IPS DF 4.7 (cell line): ENCODE measurements at regions not wholly inside any gene's neighbourhood (a gene's known extent, or its start where the extent isn't known, plus 50 kb on each side); places are given as distances from the start of the nearest gene placed in this dataset.
"Not testable (repeated sequence)": the region's sequence is repeated elsewhere in the genome, so short reads cannot be mapped to it uniquely, and the experiment has no call there.

Experiments used
- DNase-seq: peaks from one replicate; pipeline ENCODE4 v3.0.0-alpha.2; 2013; ENCODE audit warnings: low spot score; ENCODE audit errors: extremely low read depth

DNA sequence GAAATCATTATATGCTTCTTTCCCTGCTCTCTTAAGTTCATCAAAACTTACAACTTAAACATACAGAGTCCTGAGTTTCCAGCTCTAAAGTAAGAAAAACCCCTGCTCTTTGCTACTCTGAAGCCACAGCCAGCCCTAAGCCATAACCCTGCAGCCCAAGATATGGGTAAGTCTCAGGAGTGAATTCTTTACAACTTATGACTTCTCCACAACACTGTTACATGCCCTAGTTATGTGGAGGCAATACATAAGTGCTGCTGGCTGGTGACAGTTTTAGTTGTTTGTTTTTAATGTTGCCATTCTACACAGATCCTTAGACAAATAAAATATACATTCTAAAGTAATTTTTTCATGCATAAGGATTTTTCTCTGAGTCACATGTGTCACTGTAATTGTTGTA is 100.2 kb downstream of the FBXO8 start:
- DNase-seq, result no peak

DNA sequence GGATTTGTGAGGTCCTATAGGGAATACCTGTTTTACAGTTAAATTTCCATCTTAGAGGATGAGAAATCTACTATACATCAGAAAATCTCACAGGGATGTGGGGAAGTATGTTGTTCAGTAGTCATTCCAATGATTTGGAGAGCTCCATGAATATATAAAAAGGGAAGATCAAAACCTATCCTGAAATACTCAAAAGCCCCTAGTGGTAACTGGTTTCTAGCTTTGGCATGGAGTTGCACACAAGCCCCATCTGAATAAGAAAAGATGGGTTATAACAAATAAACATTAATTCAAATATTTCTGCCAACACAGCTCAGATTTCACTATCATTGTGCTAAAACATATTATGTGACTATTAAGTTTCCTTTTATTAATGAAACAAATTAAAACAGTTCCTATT is 101.6 kb downstream of the FBXO8 start:
- no peak for DNase-seq

DNA sequence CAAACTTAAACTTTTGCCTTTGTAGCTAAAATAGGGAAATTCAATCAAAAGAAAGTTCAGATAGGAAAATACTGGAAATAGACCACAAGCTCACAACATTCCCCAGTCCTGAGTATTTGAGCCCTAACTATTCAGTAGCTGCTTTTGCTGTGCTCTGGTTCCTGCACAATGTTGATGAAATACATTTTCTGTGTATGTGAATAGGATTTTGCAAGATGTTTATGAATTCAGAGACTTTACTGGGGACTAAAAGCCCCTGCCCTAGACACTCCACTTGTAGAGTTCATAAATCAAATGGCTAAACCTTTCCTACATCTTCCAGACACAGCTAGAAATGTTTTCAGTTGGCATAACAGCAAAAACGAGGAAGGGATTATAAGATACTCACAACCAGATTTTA is 105.9 kb downstream of the FBXO8 start:
- no peak for DNase-seq

DNA sequence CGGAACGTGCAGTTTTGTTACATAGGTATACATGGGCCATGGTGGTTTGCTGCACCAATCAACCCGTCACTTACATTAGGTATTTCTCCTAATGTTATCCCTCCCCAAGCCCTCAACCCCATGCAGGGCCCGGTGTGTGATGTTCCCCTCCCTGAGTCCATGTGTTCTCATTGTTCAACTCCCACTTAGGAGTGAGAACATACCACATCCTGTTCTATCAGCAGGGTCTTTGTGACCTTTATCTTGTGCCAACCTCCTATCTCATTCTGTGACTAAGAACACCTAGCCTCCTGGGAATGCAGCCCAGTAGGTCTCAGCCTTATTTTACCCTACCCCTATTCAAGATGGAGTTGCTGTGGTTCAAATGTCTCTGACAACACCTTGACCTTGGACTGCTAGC is 107.6 kb downstream of the FBXO8 start:
- DNase-seq, result not testable (repeated sequence)

DNA sequence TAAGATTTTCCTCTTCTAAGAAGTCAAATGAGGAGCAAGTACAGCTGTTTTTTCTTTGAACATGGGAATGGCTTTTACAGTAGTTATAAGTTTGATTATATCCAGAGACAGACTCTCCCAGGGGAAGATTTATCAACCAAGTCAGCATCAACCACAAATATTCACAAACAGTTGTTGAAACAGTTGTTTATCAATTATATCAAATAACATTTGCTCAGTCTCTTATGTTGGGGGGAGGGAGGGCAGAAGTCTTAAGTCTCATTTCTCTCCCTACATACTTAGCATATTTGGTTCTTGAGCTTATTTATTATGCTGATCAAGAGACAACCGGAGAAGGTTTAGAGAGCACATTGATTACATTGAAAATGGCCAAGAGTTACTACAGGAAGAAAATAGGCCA is 110.1 kb downstream of the FBXO8 start:
- no peak for DNase-seq

DNA sequence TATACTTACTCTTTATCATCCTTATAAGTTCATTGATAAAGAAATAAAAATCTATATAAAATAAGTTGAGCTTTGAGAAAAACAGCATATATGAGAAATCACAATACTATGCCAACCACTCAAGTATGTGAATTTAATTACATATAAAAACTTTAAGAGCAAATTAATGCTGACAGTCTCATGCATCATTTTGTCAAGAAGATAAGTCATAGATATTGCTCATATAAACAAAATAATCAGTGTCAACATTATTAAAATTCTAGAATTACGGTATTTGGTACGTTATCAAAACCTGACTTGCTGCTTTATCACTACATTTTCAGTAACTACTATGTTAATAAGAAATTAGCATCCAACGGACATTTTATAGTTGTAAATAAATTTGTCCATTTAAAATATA is 111.2 kb downstream of the FBXO8 start:
- no peak for DNase-seq

- no peak for DNase-seq
Measured at GRCh38 chr4:174170906-174171305, 112.6 kb downstream of the FBXO8 start.

DNA sequence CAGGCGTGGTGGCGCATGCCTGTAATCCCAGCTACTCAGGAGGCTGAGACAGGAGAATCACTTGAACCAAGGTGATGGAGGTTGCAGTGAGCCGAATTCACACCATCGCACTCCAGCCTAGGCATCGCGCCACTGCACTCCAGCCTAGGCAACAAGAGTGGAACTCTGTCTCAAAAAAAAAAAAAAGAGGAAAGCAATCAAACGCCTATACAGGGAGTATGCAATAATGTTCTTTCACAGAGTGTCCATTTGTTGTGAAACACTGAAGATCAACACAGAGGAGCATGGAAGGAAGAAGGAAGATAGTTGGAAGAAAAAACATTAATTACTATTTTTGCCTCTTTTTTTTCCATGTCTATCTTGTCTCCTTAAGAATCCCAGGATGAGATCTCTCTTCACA is 113.4 kb downstream of the FBXO8 start:
- no peak for DNase-seq

DNA sequence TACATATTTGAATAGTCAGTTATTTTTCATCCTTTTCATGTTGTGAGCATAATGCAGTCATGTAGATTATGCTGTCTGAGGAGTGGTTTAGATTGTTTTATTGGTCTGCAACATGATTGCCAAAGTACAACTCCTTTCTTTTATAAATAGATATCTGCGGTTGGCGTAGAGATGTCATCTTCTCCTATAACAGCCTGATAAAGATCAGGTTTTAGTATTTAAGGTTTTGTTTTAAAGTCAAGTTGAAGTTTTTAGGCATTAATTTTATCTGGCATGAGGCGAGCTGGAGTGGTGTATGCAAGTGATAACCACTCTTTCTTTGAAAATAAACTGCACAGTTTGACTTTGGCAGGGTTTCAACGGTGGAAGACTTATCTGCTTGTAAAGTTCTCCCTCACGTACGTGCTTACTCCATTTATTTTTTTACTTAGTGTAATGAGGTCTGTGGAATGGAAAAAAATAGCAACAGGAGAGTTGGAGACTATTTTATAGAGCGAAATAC is 126.3 kb downstream of the FBXO8 start:
- no peak for DNase-seq

GRCh38 chr4:174156239-174156826 is 127.1 kb downstream of the FBXO8 start:
- DNase-seq, result no peak

DNA sequence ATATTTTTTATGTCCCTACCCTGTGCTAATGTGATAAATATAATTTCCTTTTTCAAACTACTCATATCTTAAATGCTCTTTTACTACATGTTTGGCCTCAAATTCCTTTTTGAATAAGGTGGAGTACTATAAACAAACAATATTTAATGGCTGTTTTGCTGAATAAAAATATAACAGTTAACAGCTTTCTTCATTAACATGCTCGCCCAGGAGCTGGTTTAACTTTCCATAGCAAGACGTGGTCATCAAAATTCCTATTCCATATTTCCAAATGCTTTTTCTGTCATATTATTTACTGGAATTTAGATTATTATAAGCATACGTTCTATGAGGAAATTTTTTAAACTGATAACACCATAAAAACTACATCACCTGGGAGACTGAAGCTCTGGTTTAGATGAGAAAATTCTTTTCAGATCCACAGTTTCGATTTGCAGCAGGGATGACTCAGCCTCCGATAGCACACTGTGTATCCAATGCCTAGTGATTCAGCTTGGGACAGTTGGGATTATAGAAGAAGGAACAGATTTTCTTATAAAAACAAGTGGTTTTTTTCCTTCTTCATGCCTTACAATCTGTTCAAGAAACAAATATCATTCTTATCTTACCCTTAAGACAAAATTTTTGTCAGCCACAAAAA is 129.1 kb downstream of the FBXO8 start:
- no peak for DNase-seq

- no peak for DNase-seq
Measured at GRCh38 chr4:174152717-174153466, 130.6 kb downstream of the FBXO8 start.

GRCh38 chr4:174147863-174148262 is 135.6 kb downstream of the FBXO8 start:
- no peak for DNase-seq

DNA sequence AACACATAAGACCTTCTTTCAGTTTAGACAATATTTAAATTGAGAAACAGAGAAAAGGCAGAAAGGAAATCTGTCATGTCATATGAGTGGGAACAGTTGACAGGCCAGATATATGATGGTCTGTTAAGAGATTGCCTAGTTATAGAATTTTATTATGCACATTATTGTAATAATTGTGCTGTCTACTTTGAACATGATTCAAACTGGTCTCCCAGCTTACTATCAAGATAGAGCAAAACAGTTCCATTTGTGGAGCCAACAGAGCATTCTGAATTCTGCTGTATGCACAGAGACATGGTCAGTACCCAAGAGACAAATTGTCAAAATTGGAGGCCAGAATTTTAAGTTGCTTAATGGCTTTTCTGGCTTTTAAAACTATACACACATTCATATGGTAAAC is 139.4 kb downstream of the FBXO8 start:
- no peak for DNase-seq

DNA sequence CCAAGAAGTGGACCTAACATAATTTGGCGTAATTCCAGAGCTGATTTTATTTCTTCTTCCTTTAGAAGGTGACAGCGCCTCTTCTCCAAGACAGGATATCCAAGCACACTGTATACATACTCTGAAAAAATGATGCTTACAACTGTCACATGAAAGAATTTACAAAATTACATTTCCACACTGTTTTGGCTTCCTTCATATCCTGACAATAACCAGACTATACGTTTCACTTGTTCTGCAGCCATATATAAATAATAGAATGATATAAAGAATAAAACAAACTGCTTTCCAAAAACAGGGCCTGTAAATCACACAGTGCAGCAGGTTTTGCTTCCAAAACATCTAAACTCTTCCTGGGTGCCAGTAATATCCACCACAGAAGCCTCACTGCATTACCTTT is 141.6 kb downstream of the FBXO8 start:
- no peak for DNase-seq

GRCh38 chr4:174138616-174139015 is 144.9 kb downstream of the FBXO8 start:
- no peak for DNase-seq

DNA sequence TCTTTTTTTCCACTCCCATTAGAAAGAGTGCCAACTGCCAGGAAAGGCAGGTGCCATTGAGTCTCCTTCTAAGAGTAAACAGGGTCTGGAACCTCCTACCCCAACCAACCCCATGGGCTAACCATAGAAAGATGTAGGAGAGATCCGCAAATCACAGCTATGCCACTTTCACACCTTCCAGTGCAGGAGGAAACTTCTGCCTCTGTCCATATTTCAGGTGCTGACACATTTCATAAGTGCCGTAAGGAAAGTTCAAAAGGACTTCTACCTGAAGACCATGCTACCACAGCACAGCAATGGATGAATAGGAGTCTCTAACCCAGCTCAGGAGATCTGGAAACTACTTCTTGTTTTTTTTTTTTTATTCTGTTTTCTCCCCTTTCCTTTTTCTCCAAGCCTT is 145.8 kb downstream of the FBXO8 start:
- DNase-seq, result no peak

GRCh38 chr4:174135936-174136406 is 147.5 kb downstream of the FBXO8 start:
- no peak for DNase-seq

DNA sequence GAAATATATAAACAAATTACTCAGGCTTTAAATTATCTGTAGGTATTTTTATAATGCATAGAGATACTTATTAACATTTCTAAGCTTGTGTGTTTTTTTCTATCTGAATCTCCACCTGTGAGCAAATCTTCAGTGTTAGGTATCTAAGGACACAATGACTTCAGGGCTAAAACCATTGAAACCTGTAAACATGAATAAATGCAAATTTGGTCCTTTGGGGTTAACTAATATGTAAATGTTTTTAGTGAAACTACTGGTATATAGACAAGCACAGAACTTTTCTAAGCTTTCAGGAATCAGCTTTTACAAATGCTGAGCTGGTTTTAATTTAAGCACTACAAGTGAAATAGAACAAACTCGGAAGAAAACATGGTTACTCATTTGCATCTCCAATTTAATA is 147.9 kb downstream of the FBXO8 start:
- no peak for DNase-seq

DNA sequence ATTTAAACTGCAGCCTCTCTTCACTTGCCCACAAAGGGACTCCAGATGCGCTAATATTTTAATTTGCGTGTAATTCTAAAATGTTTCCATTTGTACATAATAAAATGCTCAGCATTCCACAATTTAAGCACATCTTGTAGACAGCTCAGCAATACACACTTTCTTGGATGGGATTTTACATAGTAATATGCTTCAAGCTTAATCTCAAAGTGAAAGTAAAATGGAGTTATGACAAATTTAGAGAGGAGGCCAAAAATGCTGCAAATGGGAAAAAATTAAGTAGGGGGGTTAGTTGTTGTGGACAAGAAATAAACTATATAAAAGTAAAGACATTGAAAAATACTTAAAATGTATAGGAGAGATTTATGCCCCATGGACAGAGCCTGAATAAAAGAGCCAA is 149.1 kb downstream of the FBXO8 start:
- DNase-seq, result no peak

DNA sequence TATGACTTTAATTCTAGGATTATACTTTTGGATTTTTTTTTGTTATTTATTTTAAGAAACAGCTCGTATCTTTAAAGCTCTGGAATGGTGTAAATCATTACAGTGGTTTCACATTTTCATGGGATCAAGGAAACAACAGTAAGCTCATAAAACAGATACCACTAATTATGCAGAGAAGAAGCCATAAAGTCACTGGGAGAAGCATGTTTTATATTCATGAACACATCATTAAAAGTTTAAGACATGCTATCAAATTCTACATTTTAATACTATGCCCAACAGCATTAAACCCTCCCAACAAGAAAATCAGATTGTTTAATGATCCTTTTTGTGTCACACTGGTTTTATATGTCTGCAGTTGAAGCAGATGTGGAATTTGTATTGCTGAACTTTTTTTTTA is 149.9 kb downstream of the FBXO8 start:
- DNase-seq, result no peak

- DNase-seq, result no peak
Measured at GRCh38 chr4:174131901-174132300, 151.6 kb downstream of the FBXO8 start.

GRCh38 chr4:174122705-174123104 is 160.8 kb downstream of the FBXO8 start:
- no peak for DNase-seq
